ENCODE measurements at regions not wholly inside any gene's neighbourhood (a gene's known extent, or its start where the extent isn't known, plus 50 kb on each side); places are given as distances from the start of the nearest gene placed in this dataset.

DNA sequence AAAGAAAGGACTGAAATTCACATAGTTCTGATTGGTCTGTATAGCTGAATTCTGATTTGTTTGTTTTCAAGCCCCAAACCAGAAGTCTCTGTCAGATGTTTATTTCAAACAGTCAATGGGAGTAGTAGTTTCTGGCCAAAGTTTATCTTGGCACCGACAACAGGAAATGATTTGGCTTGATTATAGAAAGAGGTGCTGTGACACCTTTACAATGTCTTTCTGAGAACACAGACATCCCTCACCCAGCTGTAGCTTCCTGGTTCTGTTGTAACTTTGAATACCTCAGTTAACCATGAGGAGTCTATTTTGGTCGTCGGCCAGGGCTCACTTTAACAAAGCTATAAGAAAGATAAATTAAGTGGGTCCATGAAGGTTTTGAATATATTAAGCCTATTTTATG is 545.0 kb upstream of the ZNF804A start:
- no peak for TF ChIP-seq EZH2 (IDR thresholded peaks at IDR 0.05)
- TF ChIP-seq YY1 (IDR thresholded peaks at IDR 0.05; ENCODE audit: extremely low read depth, insufficient replicate concordance, low read depth, low read length), result no peak
- TF ChIP-seq SIN3A (IDR thresholded peaks at IDR 0.05; ENCODE audit: low read depth), result no peak
- TF ChIP-seq, protein P1, sequence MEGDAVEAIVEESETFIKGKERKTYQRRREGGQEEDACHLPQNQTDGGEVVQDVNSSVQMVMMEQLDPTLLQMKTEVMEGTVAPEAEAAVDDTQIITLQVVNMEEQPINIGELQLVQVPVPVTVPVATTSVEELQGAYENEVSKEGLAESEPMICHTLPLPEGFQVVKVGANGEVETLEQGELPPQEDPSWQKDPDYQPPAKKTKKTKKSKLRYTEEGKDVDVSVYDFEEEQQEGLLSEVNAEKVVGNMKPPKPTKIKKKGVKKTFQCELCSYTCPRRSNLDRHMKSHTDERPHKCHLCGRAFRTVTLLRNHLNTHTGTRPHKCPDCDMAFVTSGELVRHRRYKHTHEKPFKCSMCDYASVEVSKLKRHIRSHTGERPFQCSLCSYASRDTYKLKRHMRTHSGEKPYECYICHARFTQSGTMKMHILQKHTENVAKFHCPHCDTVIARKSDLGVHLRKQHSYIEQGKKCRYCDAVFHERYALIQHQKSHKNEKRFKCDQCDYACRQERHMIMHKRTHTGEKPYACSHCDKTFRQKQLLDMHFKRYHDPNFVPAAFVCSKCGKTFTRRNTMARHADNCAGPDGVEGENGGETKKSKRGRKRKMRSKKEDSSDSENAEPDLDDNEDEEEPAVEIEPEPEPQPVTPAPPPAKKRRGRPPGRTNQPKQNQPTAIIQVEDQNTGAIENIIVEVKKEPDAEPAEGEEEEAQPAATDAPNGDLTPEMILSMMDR (IDR thresholded peaks at IDR 0.05 in 2 of 3, conservative IDR thresholded peaks at IDR 0.05 in 1 of 3; ENCODE audit: borderline replicate concordance in 1 of 3, insufficient read depth in 1 of 3, low read depth in 2 of 3, low read length in 2 of 3), result no peak
- no peak for TF ChIP-seq CBX3 (IDR thresholded peaks at IDR 0.05; ENCODE audit: low read depth)
- TF ChIP-seq POLR2AphosphoS5 (IDR thresholded peaks at IDR 0.05; ENCODE audit: low read depth, low read length), result no peak
- TF ChIP-seq CEBPB (IDR thresholded peaks at IDR 0.05; ENCODE audit: low read depth), result no peak
- TF ChIP-seq TCF7L2 (IDR thresholded peaks at IDR 0.05; ENCODE audit: borderline replicate concordance, extremely low read depth, insufficient read depth, insufficient read length), result no peak
- no peak for TF ChIP-seq JUND (IDR thresholded peaks at IDR 0.05)
- TF ChIP-seq POLR2A (IDR thresholded peaks at IDR 0.05; ENCODE audit: borderline replicate concordance, extremely low read depth, insufficient read depth, insufficient read length), result no peak
- no peak for TF ChIP-seq EZH2phosphoT487 (IDR thresholded peaks at IDR 0.05; ENCODE audit: borderline replicate concordance)
- TF ChIP-seq SP1 (IDR thresholded peaks at IDR 0.05; ENCODE audit: low read depth), result no peak
- TF ChIP-seq ZFX (IDR thresholded peaks at IDR 0.05), result no peak
